ENCODE measurements at regions not wholly inside any gene's neighbourhood (a gene's known extent, or its start where the extent isn't known, plus 50 kb on each side); places are given as distances from the start of the nearest gene placed in this dataset.

- CTCF ChIA-PET = interaction anchor here (0.8 to 1.4 kb wide), 2 partner anchors 12 to 28 kb away, joined by 3 read pairs; no protein-coding TSS in a partner anchor
- no peak for TF ChIP-seq CTCF (IDR thresholded peaks at IDR 0.05; ENCODE audit: control extremely low read depth, extremely low read depth, low read depth, missing control alignments)
- no peak for DNase-seq (ENCODE audit: extremely low spot score)
- POLR2A ChIA-PET = no interaction called here
These were observed 164.5 kb downstream of the URI1 start for GRCh38 chr19:30106417-30107095.

- ChIA-PET POLR2A (no interaction called here), CTCF (no interaction called here)
- TF ChIP-seq CTCF (IDR thresholded peaks at IDR 0.05; ENCODE audit: control extremely low read depth, extremely low read depth, low read depth, missing control alignments) = no peak
- no peak for DNase-seq (ENCODE audit: extremely low spot score)
These were observed 165.2 kb downstream of the URI1 start for GRCh38 chr19:30107251-30107650.

GRCh38 chr19:30109565-30109964, 167.5 kb downstream of the URI1 start:
- DNase-seq (ENCODE audit: extremely low spot score) = no peak
- no peak for TF ChIP-seq CTCF (IDR thresholded peaks at IDR 0.05; ENCODE audit: control extremely low read depth, extremely low read depth, low read depth, missing control alignments)
- ChIA-PET POLR2A (no interaction called here), CTCF (interaction anchor here (1.2 kb wide), 1 partner anchor 14 kb away, joined by 4 read pairs; no protein-coding TSS in a partner anchor)

GRCh38 chr19:30111021-30111855, 169.2 kb downstream of the URI1 start:
- DNase-seq (ENCODE audit: extremely low spot score) = no peak
- no peak for TF ChIP-seq CTCF (IDR thresholded peaks at IDR 0.05; ENCODE audit: control extremely low read depth, extremely low read depth, low read depth, missing control alignments)
- POLR2A ChIA-PET = no interaction called here
- CTCF ChIA-PET = no interaction called here

- CTCF ChIA-PET = no interaction called here
These were observed 170.1 kb downstream of the URI1 start for GRCh38 chr19:30112171-30112570.

GRCh38 chr19:30112666-30113065, 170.6 kb downstream of the URI1 start:
- TF ChIP-seq CTCF (IDR thresholded peaks at IDR 0.05; ENCODE audit: control extremely low read depth, extremely low read depth, low read depth, missing control alignments) = no peak
- ChIA-PET CTCF (no interaction called here), POLR2A (no interaction called here)
- no peak for DNase-seq (ENCODE audit: extremely low spot score)

More at GRCh38 chr19:30112171-30112570, 170.1 kb downstream of the URI1 start:
- TF ChIP-seq CTCF (IDR thresholded peaks at IDR 0.05; ENCODE audit: control extremely low read depth, extremely low read depth, low read depth, missing control alignments) = no peak
- no peak for DNase-seq (ENCODE audit: extremely low spot score)
- POLR2A ChIA-PET = no interaction called here

All from GM10248 (cell line).